Endothelial cell of umbilical vein (primary cell): ENCODE measurements at regions not wholly inside any gene's neighbourhood (a gene's known extent, or its start where the extent isn't known, plus 50 kb on each side); places are given as distances from the start of the nearest gene placed in this dataset.

Source experiments
- BruUV-seq: library from RNA; stranded (reverse); fragments of 400-500 nt; replicated peaks from 2 replicates; lab custom pipeline; 2021; lab: Mats Ljungman, UMichigan
- CTCF ChIA-PET: fragments of 300-600, 350-600 bp; sonication (Branson Sonifier 250); formaldehyde crosslinking; loops from one replicate; lab custom pipeline; 2021; ENCODE audit warnings: antibody characterized with exemption, inconsistent platforms; lab: Charles Lee
- POLR2A ChIA-PET: fragments of 300-600, 350-600 bp; sonication (Branson Sonifier 250); formaldehyde crosslinking; loops from one replicate; lab custom pipeline; 2021; ENCODE audit warnings: antibody characterized with exemption, inconsistent platforms; lab: Charles Lee
- DNase-seq: peaks from one replicate; pipeline ENCODE4 v3.0.0-alpha.2; 2011; ENCODE audit warnings: low read depth, low spot score
- FAIRE-seq: peaks from 2 replicates; lab custom pipeline; 2011; peaks lifted over from hg19 to GRCh38; lab: Jason Lieb, UNC
- H2AFZ ChIP-seq: 2 replicates; pipeline ENCODE4 v1.6.0; 2012; ENCODE audit warnings: low read depth, low read length, control low read depth, inconsistent platforms
- H3K27ac ChIP-seq: 2 replicates; pipeline ENCODE4 v1.5.1; 2011; ENCODE audit warnings: low read depth, mild to moderate bottlenecking, control low read depth, low read length, moderate library complexity; ENCODE audit not compliant: insufficient read depth
- H3K27me3 ChIP-seq, 2 experiments: 2 replicates each; pipeline versions ENCODE4 v1.6.0 to v1.6.1; 2011; ENCODE audit warnings: low read length in 2 of 2, mixed read lengths in 1 of 2; ENCODE audit not compliant: control insufficient read depth in 2 of 2, insufficient read depth in 2 of 2
- H3K36me3 ChIP-seq, 2 experiments: 2 replicates in 1 of 2; 3 replicates in 1 of 2; pipeline ENCODE4 v1.5.1; 2011; ENCODE audit warnings: low read length in 2 of 2, mild to moderate bottlenecking in 1 of 2, moderate library complexity in 1 of 2; ENCODE audit not compliant: control insufficient read depth in 2 of 2, insufficient read depth in 2 of 2; ENCODE audit errors: extremely low read depth in 1 of 2
- H3K4me1 ChIP-seq: 3 replicates; pipeline ENCODE4 v1.5.1; 2011; ENCODE audit warnings: mild to moderate bottlenecking, low read length; ENCODE audit not compliant: control insufficient read depth, insufficient read depth; ENCODE audit errors: extremely low read depth
- H3K4me2 ChIP-seq: 2 replicates; pipeline ENCODE4 v1.6.1; 2011; ENCODE audit warnings: low read length, control low read depth, mixed read lengths; ENCODE audit not compliant: insufficient read depth
- H3K4me3 ChIP-seq, 3 experiments: fragments of 200-600 bp in 1 of 3; sonication (generic), shearing (Covaris generic) in 1 of 3; replicated peaks in 1 of 3; 2 replicates each; pipeline ENCODE4 v1.5.1; 2011 to 2016; ENCODE audit warnings: control low read depth in 3 of 3, low read length in 3 of 3, mild to moderate bottlenecking in 2 of 3, inconsistent platforms in 1 of 3, low read depth in 1 of 3, moderate library complexity in 1 of 3; ENCODE audit not compliant: insufficient read depth in 1 of 3
- H3K79me2 ChIP-seq: 2 replicates; pipeline ENCODE4 v1.6.0; 2012; ENCODE audit warnings: low read length, inconsistent platforms; ENCODE audit not compliant: control insufficient read depth, insufficient read depth
- H3K9ac ChIP-seq: replicated peaks from 2 replicates; pipeline ENCODE3; 2011; ENCODE audit warnings: low read length, control low read depth; ENCODE audit not compliant: insufficient read depth; ENCODE audit errors: extremely low read depth
- H3K9me1 ChIP-seq: replicated peaks from 3 replicates; pipeline ENCODE4 v1.6.0; 2011; ENCODE audit warnings: mild to moderate bottlenecking, low read length; ENCODE audit not compliant: control insufficient read depth, insufficient read depth; ENCODE audit errors: extremely low read depth
- H3K9me3 ChIP-seq: replicated peaks from 2 replicates; pipeline ENCODE4 v1.5.1; 2012; ENCODE audit warnings: low read length, inconsistent platforms; ENCODE audit not compliant: control insufficient read depth, insufficient read depth
- H4K20me1 ChIP-seq: replicated peaks from 2 replicates; pipeline ENCODE3; 2011; ENCODE audit warnings: mild to moderate bottlenecking, low read length; ENCODE audit not compliant: control insufficient read depth, insufficient read depth; ENCODE audit errors: extremely low read depth
- CTCF ChIP-seq, 2 donors: IDR thresholded peaks; 1 replicate in 1 of 2; 2 replicates in 1 of 2; pipeline ENCODE4 v1.5.1; 2011; ENCODE audit warnings: low read length in 2 of 2, mild to moderate bottlenecking in 2 of 2, moderate library complexity in 2 of 2, control low read depth in 1 of 2, inconsistent platforms in 1 of 2, low read depth in 1 of 2; ENCODE audit not compliant: insufficient read depth in 1 of 2; ENCODE audit errors: extremely low read depth in 1 of 2
- EZH2 ChIP-seq: IDR thresholded peaks from 2 replicates; pipeline ENCODE4 v1.6.1; 2012; ENCODE audit warnings: borderline replicate concordance, low read depth, mild to moderate bottlenecking, moderate library complexity, low read length, inconsistent platforms; ENCODE audit not compliant: severe bottlenecking
- FOS ChIP-seq: IDR thresholded peaks from 2 replicates; pipeline ENCODE4 v1.6.1; 2011; ENCODE audit warnings: mild to moderate bottlenecking, low read length, moderate library complexity, borderline replicate concordance; ENCODE audit not compliant: insufficient read depth
- GATA2 ChIP-seq: IDR thresholded peaks from 2 replicates; pipeline ENCODE4 v1.7.0; 2011; ENCODE audit warnings: low read depth, mild to moderate bottlenecking, moderate library complexity, mixed read lengths, low read length; ENCODE audit not compliant: insufficient read length, insufficient read depth
- JUN ChIP-seq: IDR thresholded peaks from 2 replicates; pipeline ENCODE4 v1.6.1; 2011; ENCODE audit warnings: borderline replicate concordance, low read depth; ENCODE audit not compliant: insufficient read length, insufficient read depth
- MAX ChIP-seq: IDR thresholded peaks from 2 replicates; pipeline ENCODE4 v1.6.1; 2011; ENCODE audit not compliant: insufficient read depth, insufficient read length
- MYC ChIP-seq: IDR thresholded peaks from one replicate; pipeline ENCODE4 v1.6.1; 2011; ENCODE audit warnings: mild to moderate bottlenecking, low read depth, low read length
- POLR2A ChIP-seq: IDR thresholded peaks from 2 replicates; pipeline ENCODE4 v1.6.1; 2012; ENCODE audit warnings: low read depth, mild to moderate bottlenecking, control low read depth, low read length
- POLR2AphosphoS5 ChIP-seq: IDR thresholded peaks from 2 replicates; pipeline ENCODE4 v1.6.1; 2012; ENCODE audit warnings: low read depth, mild to moderate bottlenecking, control low read depth, low read length, moderate library complexity; ENCODE audit not compliant: insufficient read depth
- dilution Hi-C: fragments of 300-500 bp; cut with MboI; formaldehyde crosslinking; loops from one replicate; pipeline ENCODE4 v1.15.0; 2019; ENCODE audit warnings: low sequenced_read_pairs; ENCODE audit not compliant: extremely low pct_ligation_motif_present
- intact Hi-C: fragments of 100-400 bp; cut with micrococcal nuclease; formaldehyde crosslinking; loops from one replicate; pipeline ENCODE4 v1.10.0; 2022

GRCh38 chr1:214848101-214848500 lies 234.4 kb upstream of the KCNK2 start:
- Histone ChIP-seq H3K4me3 (no peak overlapping the region), H3K79me2 (no peaks in the 10 kb centered on the region), H3K27ac (no peak overlapping the region), H3K4me2 (no peak overlapping the region), H3K9ac (no peak overlapping the region), H3K27me3 (peaks cover 0 to 3% of the 10 kb centered on the region in 2 experiments), H3K9me1 (no peaks in the 10 kb centered on the region), H3K9me3 (no peaks in the 10 kb centered on the region), H2AFZ (no peak overlapping the region), H4K20me1 (no peaks in the 10 kb centered on the region), H3K4me1 (no peaks in the 10 kb centered on the region), H3K36me3 (no peaks in the 10 kb centered on the region)
- intact Hi-C loops (no loop called here), dilution Hi-C loops (no loop called here)
- ChIA-PET POLR2A (no interaction called here), CTCF (no interaction called here)
- no peak for TF ChIP-seq EZH2
- no peak for TF ChIP-seq MAX
- no peak for TF ChIP-seq MYC
- no peak for TF ChIP-seq FOS
- no peak for TF ChIP-seq CTCF (IDR thresholded peaks at IDR 0.05; ENCODE audit: extremely low read depth in 1 of 2, insufficient read depth in 1 of 2, low read depth in 1 of 2, low read length in 2 of 2)
- TF ChIP-seq POLR2A, result no peak
- TF ChIP-seq GATA2, result no peak
- TF ChIP-seq POLR2AphosphoS5, result no peak
- TF ChIP-seq JUN, result no peak
- no peak for DNase-seq
- FAIRE-seq, result no peak
- no TSS peak for BruUV-seq
